ENCODE measurements at regions not wholly inside any gene's neighbourhood (a gene's known extent, or its start where the extent isn't known, plus 50 kb on each side); places are given as distances from the start of the nearest gene placed in this dataset.

GRCh38 chr6:28743271-28743789 is 180.5 kb downstream of the TRIM27 start:
- intact Hi-C loops (cut with micrococcal nuclease; ENCODE audit: unreplicated experiment), result no loop called here
- H3K27ac ChIP-seq, result no peak overlapping the region
- TF ChIP-seq CTCF (conservative IDR thresholded peaks at IDR 0.05), result no peak
- no peak for TF ChIP-seq EZH2 (IDR thresholded peaks at IDR 0.05; ENCODE audit: low read depth)
- ChIA-PET CTCF (interaction anchor here (0.5 to 0.6 kb wide), 3 partner anchors 52 to 355 kb away, joined by 3 to 6 read pairs (median 3); no protein-coding TSS in a partner anchor), POLR2A (ENCODE audit: unreplicated experiment) (no interaction called here)
- H3K9me3 ChIP-seq (ENCODE audit: insufficient read depth, low read depth), result no peaks in the 10 kb centered on the region
- no peaks in the 10 kb centered on the region for H3K79me2 ChIP-seq (ENCODE audit: low read depth)
- H3F3A ChIP-seq (ENCODE audit: insufficient read depth, low read depth), result peaks cover 17% of the 10 kb centered on the region
- H3K4me1 ChIP-seq (replicated peaks; ENCODE audit: insufficient read depth), result peaks cover 13% of the 10 kb centered on the region
- H3K4me2 ChIP-seq, result peak overlapping the region; percentile 81
- H3K4me3 ChIP-seq, result peak overlapping the region; percentile 53; the same call in 1 of the 2 replicates
- BruUV-seq (replicated peaks), result no TSS peak
- DNase-seq, result no peak
- no peaks in the 10 kb centered on the region for H4K20me1 ChIP-seq (ENCODE audit: insufficient read depth)
- no peaks in the 10 kb centered on the region for H3K9me2 ChIP-seq (ENCODE audit: insufficient read depth)
- 0 out of 2 replicates have a peak overlapping the region, but pooled peaks have one; percentile 55 for H2AFZ ChIP-seq
- no peaks in the 10 kb centered on the region for H3K36me3 ChIP-seq (ENCODE audit: low read depth)
- no peaks in the 10 kb centered on the region for H3K27me3 ChIP-seq (ENCODE audit: insufficient read depth, low read depth)

GRCh38 chr6:28747083-28747630 is 176.6 kb downstream of the TRIM27 start:
- no peaks in the 10 kb centered on the region for H3K9me2 ChIP-seq (ENCODE audit: insufficient read depth)
- H3K4me3 ChIP-seq, result peak overlapping the region; percentile 58
- H3F3A ChIP-seq (ENCODE audit: insufficient read depth, low read depth), result peaks cover 13% of the 10 kb centered on the region
- no TSS peak for BruUV-seq (replicated peaks)
- H2AFZ ChIP-seq, result peak overlapping the region; percentile 69
- CTCF ChIA-PET, result no interaction called here
- TF ChIP-seq EZH2 (IDR thresholded peaks at IDR 0.05; ENCODE audit: low read depth), result no peak
- TF ChIP-seq CTCF (conservative IDR thresholded peaks at IDR 0.05), result no peak
- DNase-seq, result no peak
- H4K20me1 ChIP-seq (ENCODE audit: insufficient read depth), result peaks cover 3% of the 10 kb centered on the region; the same call in 1 of the 2 replicates
- no peak overlapping the region for H3K27ac ChIP-seq
- H3K79me2 ChIP-seq (ENCODE audit: low read depth), result no peaks in the 10 kb centered on the region
- intact Hi-C loops (cut with micrococcal nuclease; ENCODE audit: unreplicated experiment), result no loop called here
- POLR2A ChIA-PET (ENCODE audit: unreplicated experiment), result no interaction called here
- H3K27me3 ChIP-seq (ENCODE audit: insufficient read depth, low read depth), result no peaks in the 10 kb centered on the region
- H3K4me1 ChIP-seq (replicated peaks; ENCODE audit: insufficient read depth), result peaks cover 17% of the 10 kb centered on the region
- H3K9me3 ChIP-seq (ENCODE audit: insufficient read depth, low read depth), result no peaks in the 10 kb centered on the region
- H3K36me3 ChIP-seq (ENCODE audit: low read depth), result no peaks in the 10 kb centered on the region
- peak overlapping the region; percentile 86 for H3K4me2 ChIP-seq

- CTCF ChIA-PET, result no interaction called here
These were observed 176.1 kb downstream of the TRIM27 start for GRCh38 chr6:28747631-28748157.

More at GRCh38 chr6:28747631-28748157, 176.1 kb downstream of the TRIM27 start:
- BruUV-seq (replicated peaks), result no TSS peak
- H3K27ac ChIP-seq, result no peak overlapping the region
- peak overlapping the region; percentile 69 for H2AFZ ChIP-seq
- no peaks in the 10 kb centered on the region for H3K9me2 ChIP-seq (ENCODE audit: insufficient read depth)
- no peaks in the 10 kb centered on the region for H3K36me3 ChIP-seq (ENCODE audit: low read depth)
- intact Hi-C loops (cut with micrococcal nuclease; ENCODE audit: unreplicated experiment), result no loop called here
- H3K79me2 ChIP-seq (ENCODE audit: low read depth), result no peaks in the 10 kb centered on the region
- no peaks in the 10 kb centered on the region for H3K9me3 ChIP-seq (ENCODE audit: insufficient read depth, low read depth)
- H3K27me3 ChIP-seq (ENCODE audit: insufficient read depth, low read depth), result no peaks in the 10 kb centered on the region
- peak; percentile 39 to 65 for DNase-seq
- no peak for TF ChIP-seq CTCF (conservative IDR thresholded peaks at IDR 0.05)
- no peak for TF ChIP-seq EZH2 (IDR thresholded peaks at IDR 0.05; ENCODE audit: low read depth)
- peak overlapping the region; percentile 86 for H3K4me2 ChIP-seq
- H4K20me1 ChIP-seq (ENCODE audit: insufficient read depth), result peaks cover 3% of the 10 kb centered on the region; the same call in 1 of the 2 replicates
- POLR2A ChIA-PET (ENCODE audit: unreplicated experiment), result no interaction called here
- H3K4me1 ChIP-seq (replicated peaks; ENCODE audit: insufficient read depth), result peaks cover 14% of the 10 kb centered on the region
- peaks cover 10% of the 10 kb centered on the region for H3F3A ChIP-seq (ENCODE audit: insufficient read depth, low read depth)
- H3K4me3 ChIP-seq, result peak overlapping the region; percentile 58

Measured in PC-9 (cell line).